ENCODE measurements at regions not wholly inside any gene's neighbourhood (a gene's known extent, or its start where the extent isn't known, plus 50 kb on each side); places are given as distances from the start of the nearest gene placed in this dataset.

DNA sequence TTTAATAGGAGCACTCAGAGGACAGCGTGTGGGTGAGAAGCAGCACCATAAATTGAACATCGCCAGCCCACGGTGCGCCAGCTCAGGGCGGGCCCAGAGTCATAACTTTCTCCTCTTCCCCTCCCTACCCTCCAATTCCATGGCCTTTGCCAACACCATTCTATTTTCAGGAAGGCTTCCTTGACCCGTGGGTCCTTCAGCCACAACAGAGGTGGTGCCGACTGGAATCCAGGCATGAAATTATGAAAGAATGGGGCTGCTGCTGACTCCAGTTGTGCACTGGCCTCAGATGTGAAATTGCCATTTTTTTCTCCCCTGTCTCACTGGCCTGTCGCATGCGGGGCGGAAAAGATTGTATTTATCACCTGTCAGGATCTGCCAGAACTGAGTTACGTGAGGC is 345.9 kb downstream of the MIAT start:
- Histone ChIP-seq H4K91ac (replicated peaks; ENCODE audit: insufficient read length, low read length) (no peak overlapping the region), H3K4me1 (replicated peaks in 1 of 4; ENCODE audit: control insufficient read depth in 3 of 4, insufficient read depth in 4 of 4, low read length in 3 of 4) (0 out of 7 replicates have a peak, but pooled peaks cover 0 to 2% (median 0%) of the 10 kb centered on the region in 4 experiments), H2BK5ac (ENCODE audit: low read depth, low read length) (no peak overlapping the region), H3K14ac (ENCODE audit: insufficient read length) (no peak overlapping the region), H3K23ac (ENCODE audit: insufficient read length) (no peak overlapping the region), H3K56ac (replicated peaks; ENCODE audit: insufficient read length, low read depth, low read length) (no peak overlapping the region), H3K9me3 (ENCODE audit: insufficient read depth in 2 of 2, low read depth in 1 of 2, low read length in 1 of 2) (peaks cover 7% of the 10 kb centered on the region in 2 experiments), H2AFZ (ENCODE audit: low read length) (peak overlapping the region; percentile 8; the same call in 1 of the 2 replicates), H3K27me3 (replicated peaks in 1 of 4; ENCODE audit: control insufficient read depth in 3 of 4, extremely low read depth in 1 of 4, insufficient read depth in 3 of 4, low read length in 3 of 4) (no peaks in the 10 kb centered on the region; a peak in 1 of 7 replicates), H3K27ac (ENCODE audit: low read depth, low read length) (no peak overlapping the region), H4K8ac (ENCODE audit: extremely low read depth, insufficient read depth, low read length) (no peak overlapping the region), H3K79me1 (ENCODE audit: low read depth, low read length) (no peaks in the 10 kb centered on the region), H2BK120ac (replicated peaks; ENCODE audit: low read depth, low read length) (no peak overlapping the region), H2BK15ac (ENCODE audit: low read length) (no peak overlapping the region), H2BK20ac (ENCODE audit: low read length) (no peak overlapping the region), H4K20me1 (replicated peaks in 1 of 2; ENCODE audit: control insufficient read depth in 1 of 2, insufficient read depth in 2 of 2, low read length in 2 of 2) (peaks cover 0 to 1% of the 10 kb centered on the region in 2 experiments), H2BK12ac (ENCODE audit: low read depth, low read length) (no peak overlapping the region), H4K5ac (ENCODE audit: insufficient read length, low read depth, low read length) (no peak overlapping the region), H3K36me3 (ENCODE audit: control insufficient read depth in 2 of 4, insufficient read depth in 4 of 4, low read length in 3 of 4) (no peaks in the 10 kb centered on the region; a peak in 1 of 8 replicates), H3K18ac (ENCODE audit: extremely low read depth, low read length) (no peak overlapping the region), H2AK5ac (ENCODE audit: low read depth, low read length) (0 out of 2 replicates have a peak overlapping the region, but pooled peaks have one; percentile 12), H3K4me2 (ENCODE audit: insufficient read depth in 1 of 2, low read depth in 2 of 2, low read length in 2 of 2) (no peak overlapping the region), H3K4me3 (ENCODE audit: extremely low read depth in 1 of 4, insufficient read depth in 2 of 4, low read depth in 3 of 4, low read length in 4 of 4) (no peak overlapping the region), H3K23me2 (ENCODE audit: low read depth, low read length) (peaks cover 2% of the 10 kb centered on the region; the same call in 1 of the 2 replicates), H3K9ac (replicated peaks in 1 of 4; ENCODE audit: extremely low read depth in 1 of 4, low read depth in 3 of 4, low read length in 3 of 4) (no peak overlapping the region), H3K79me2 (ENCODE audit: control insufficient read depth in 1 of 2, insufficient read depth in 2 of 2, low read length in 2 of 2) (no peaks in the 10 kb centered on the region), H3K4ac (replicated peaks; ENCODE audit: insufficient read length, low read depth, low read length) (no peak overlapping the region)
- ChIA-PET POLR2A (ENCODE audit: partially characterized antibody) (no interaction called here), CTCF (ENCODE audit: partially characterized antibody) (no interaction called here)
- TF ChIP-seq, protein P1, sequence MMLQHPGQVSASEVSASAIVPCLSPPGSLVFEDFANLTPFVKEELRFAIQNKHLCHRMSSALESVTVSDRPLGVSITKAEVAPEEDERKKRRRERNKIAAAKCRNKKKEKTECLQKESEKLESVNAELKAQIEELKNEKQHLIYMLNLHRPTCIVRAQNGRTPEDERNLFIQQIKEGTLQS (IDR thresholded peaks at IDR 0.05; ENCODE audit: insufficient read depth, low read depth, low read length) = no peak
- TF ChIP-seq TEAD4 (IDR thresholded peaks at IDR 0.05; ENCODE audit: low read depth, low read length) (no peak), POU5F1 (IDR thresholded peaks at IDR 0.05; ENCODE audit: low read depth, low read length) (no peak), HDAC6 (IDR thresholded peaks at IDR 0.05; ENCODE audit: low read depth, low read length) (no peak), NANOG (IDR thresholded peaks at IDR 0.05; ENCODE audit: insufficient read depth, low read depth, low read length, poor library complexity, severe bottlenecking) (no peak), CREB1 (IDR thresholded peaks at IDR 0.05) (no peak), EGR1 (IDR thresholded peaks at IDR 0.05; ENCODE audit: borderline replicate concordance, low read depth, low read length) (no peak)
- FAIRE-seq (no peak), DNase-seq (ENCODE audit: low read depth in 1 of 2, low spot score in 2 of 2) (no peak)
- WGBS, 2 experiments (ENCODE audit: extremely low coverage in 1 of 2, insufficient coverage in 1 of 2, insufficient read length in 1 of 2, insufficient replicate concordance in 2 of 2, low coverage in 1 of 2, low lambda C conversion rate in 2 of 2, missing lambda C conversion rate in 1 of 2) = 89% methylated on average over 11 of the region's 11 CpGs; no CpG with 5 or more reads in 1 of the 2 experiments

All from H1 (cell line).